CD14-positive monocyte (primary cell): ENCODE measurements at regions not wholly inside any gene's neighbourhood (a gene's known extent, or its start where the extent isn't known, plus 50 kb on each side); places are given as distances from the start of the nearest gene placed in this dataset.

Source experiments
- DNase-seq, 3 donors: peaks; one replicate each; pipeline ENCODE4 v3.0.0-alpha.2; 2011 to 2022
- H2AFZ ChIP-seq: 2 replicates; pipeline ENCODE4 v1.6.0; 2012; ENCODE audit warnings: mild to moderate bottlenecking, low read depth, low read length, inconsistent platforms; ENCODE audit not compliant: insufficient read depth, poor library complexity, severe bottlenecking
- H3K27ac ChIP-seq, 2 donors: 1 replicate in 1 of 2; 2 replicates in 1 of 2; pipeline ENCODE4 v1.5.1; 2012 to 2013; ENCODE audit warnings: low read length in 2 of 2, control low read depth in 1 of 2, inconsistent platforms in 1 of 2, low read depth in 1 of 2, mild to moderate bottlenecking in 1 of 2
- H3K27me3 ChIP-seq, 2 donors: one replicate each; pipeline versions ENCODE4 v1.6.0 to v1.6.1; 2011 to 2013; ENCODE audit warnings: low read length in 2 of 2; ENCODE audit not compliant: control insufficient read depth in 2 of 2, insufficient read depth in 2 of 2
- H3K36me3 ChIP-seq, 2 donors: replicated peaks in 1 of 2; 1 replicate in 1 of 2; 2 replicates in 1 of 2; pipeline versions ENCODE4 v1.5.1 to v1.6.1; 2012 to 2013; ENCODE audit warnings: low read length in 2 of 2, control low read depth in 1 of 2, inconsistent platforms in 1 of 2, mild to moderate bottlenecking in 1 of 2; ENCODE audit not compliant: insufficient read depth in 2 of 2, control insufficient read depth in 1 of 2
- H3K4me1 ChIP-seq, 2 donors: 1 replicate in 1 of 2; 2 replicates in 1 of 2; pipeline versions ENCODE4 v1.5.1 to v1.6.1; 2012 to 2013; ENCODE audit warnings: low read length in 2 of 2, control low read depth in 1 of 2, inconsistent platforms in 1 of 2, mild to moderate bottlenecking in 1 of 2, moderate library complexity in 1 of 2; ENCODE audit not compliant: insufficient read depth in 2 of 2, control insufficient read depth in 1 of 2
- H3K4me2 ChIP-seq: replicated peaks from 2 replicates; pipeline ENCODE3; 2012; ENCODE audit warnings: low read length, moderate library complexity, mild to moderate bottlenecking; ENCODE audit not compliant: poor library complexity, severe bottlenecking; ENCODE audit errors: extremely low read depth
- H3K4me3 ChIP-seq, 3 experiments: fragments of 200-600 bp in 1 of 3; sonication (generic) in 1 of 3; replicated peaks in 1 of 3; 1 replicate in 2 of 3; 2 replicates in 1 of 3; pipeline ENCODE4 v1.5.1; 2011 to 2013; ENCODE audit warnings: low read length in 3 of 3, mild to moderate bottlenecking in 3 of 3, control low read depth in 2 of 3, low read depth in 2 of 3, inconsistent platforms in 1 of 3, moderate library complexity in 1 of 3
- H3K79me2 ChIP-seq: 2 replicates; pipeline ENCODE4 v1.6.0; 2012; ENCODE audit warnings: mild to moderate bottlenecking, control low read depth, inconsistent platforms, low read length, moderate library complexity; ENCODE audit not compliant: insufficient read depth
- H3K9ac ChIP-seq: 2 replicates; pipeline ENCODE4 v1.6.0; 2017; ENCODE audit warnings: low read length, mild to moderate bottlenecking; ENCODE audit not compliant: insufficient read depth, poor library complexity, severe bottlenecking
- H3K9me3 ChIP-seq, 2 donors: replicated peaks in 1 of 2; 1 replicate in 1 of 2; 2 replicates in 1 of 2; pipeline versions ENCODE4 v1.5.1 to v1.6.1; 2012 to 2013; ENCODE audit warnings: low read length in 2 of 2, control low read depth in 1 of 2; ENCODE audit not compliant: control insufficient read depth in 1 of 2, insufficient read depth in 1 of 2
- H4K20me1 ChIP-seq: 2 replicates; pipeline ENCODE4 v1.6.0; 2012; ENCODE audit warnings: mild to moderate bottlenecking, low read length, control low read depth, moderate library complexity; ENCODE audit not compliant: insufficient read depth
- H3K27ac Mint-ChIP-seq, 7 donors: one replicate each; pipeline ENCODE4 v1.8.0; 2020; ENCODE audit warnings: mild to moderate bottlenecking in 7 of 7, mixed read lengths in 7 of 7, moderate library complexity in 6 of 7, inconsistent platforms in 2 of 7
- H3K27me3 Mint-ChIP-seq, 3 donors: one replicate each; pipeline ENCODE4 v1.8.0; 2021 to 2022; ENCODE audit warnings: low read depth in 3 of 3, mild to moderate bottlenecking in 3 of 3, mixed read lengths in 3 of 3, moderate library complexity in 3 of 3, inconsistent platforms in 1 of 3
- H3K36me3 Mint-ChIP-seq, 2 donors: one replicate each; pipeline ENCODE4 v1.8.0; 2020; ENCODE audit warnings: mixed read lengths in 2 of 2, inconsistent platforms in 1 of 2, mild to moderate bottlenecking in 1 of 2
- H3K4me1 Mint-ChIP-seq: one replicate; pipeline ENCODE4 v1.8.0; 2020; ENCODE audit warnings: mild to moderate bottlenecking, mixed read lengths
- H3K4me3 Mint-ChIP-seq, 2 donors: one replicate each; pipeline ENCODE4 v1.8.0; 2020; ENCODE audit warnings: mild to moderate bottlenecking in 2 of 2, mixed read lengths in 2 of 2, moderate library complexity in 1 of 2
- H3K9me3 Mint-ChIP-seq, 7 donors: one replicate each; pipeline ENCODE4 v1.8.0; 2020 to 2022; ENCODE audit warnings: mixed read lengths in 7 of 7, mild to moderate bottlenecking in 6 of 7, moderate library complexity in 6 of 7, inconsistent platforms in 2 of 7
- WGBS: methylation state at CpG from one replicate; pipeline ENCODE4 v1.1.5; 2013; ENCODE audit warnings: missing lambda C conversion rate; ENCODE audit not compliant: insufficient coverage; 5-methylcytosine and 5-hydroxymethylcytosine counted together
- intact Hi-C, 2 donors: fragments of 100-400 bp; cut with micrococcal nuclease; formaldehyde crosslinking; loops; one replicate each; pipeline versions ENCODE4 v1.15.0 to v1.15.1; 2023
- TF ChIP-seq, protein P1 (sequence below): fragments of 200-600 bp; IDR thresholded peaks from one replicate; pipeline ENCODE4 v1.8.0; 2022; ENCODE audit warnings: antibody characterized with exemption, mild to moderate bottlenecking

GRCh38 chr1:189152685-189153084, 1325.0 kb downstream of the BRINP3 start:
- Mint-ChIP-seq H3K36me3 (no peaks in the 10 kb centered on the region), H3K27ac (no peak overlapping the region), H3K9me3 (peaks cover 0 to 6% (median 4%) of the 10 kb centered on the region in 7 donors), H3K4me1 (no peaks in the 10 kb centered on the region), H3K4me3 (no peak overlapping the region), H3K27me3 (no peaks in the 10 kb centered on the region)
- no peak for DNase-seq
- no peak overlapping the region for H3K27ac ChIP-seq
- TF ChIP-seq, protein P1, sequence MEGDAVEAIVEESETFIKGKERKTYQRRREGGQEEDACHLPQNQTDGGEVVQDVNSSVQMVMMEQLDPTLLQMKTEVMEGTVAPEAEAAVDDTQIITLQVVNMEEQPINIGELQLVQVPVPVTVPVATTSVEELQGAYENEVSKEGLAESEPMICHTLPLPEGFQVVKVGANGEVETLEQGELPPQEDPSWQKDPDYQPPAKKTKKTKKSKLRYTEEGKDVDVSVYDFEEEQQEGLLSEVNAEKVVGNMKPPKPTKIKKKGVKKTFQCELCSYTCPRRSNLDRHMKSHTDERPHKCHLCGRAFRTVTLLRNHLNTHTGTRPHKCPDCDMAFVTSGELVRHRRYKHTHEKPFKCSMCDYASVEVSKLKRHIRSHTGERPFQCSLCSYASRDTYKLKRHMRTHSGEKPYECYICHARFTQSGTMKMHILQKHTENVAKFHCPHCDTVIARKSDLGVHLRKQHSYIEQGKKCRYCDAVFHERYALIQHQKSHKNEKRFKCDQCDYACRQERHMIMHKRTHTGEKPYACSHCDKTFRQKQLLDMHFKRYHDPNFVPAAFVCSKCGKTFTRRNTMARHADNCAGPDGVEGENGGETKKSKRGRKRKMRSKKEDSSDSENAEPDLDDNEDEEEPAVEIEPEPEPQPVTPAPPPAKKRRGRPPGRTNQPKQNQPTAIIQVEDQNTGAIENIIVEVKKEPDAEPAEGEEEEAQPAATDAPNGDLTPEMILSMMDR = no peak
- H3K27me3 ChIP-seq = no peaks in the 10 kb centered on the region
- no peaks in the 10 kb centered on the region for H3K4me1 ChIP-seq
- no peaks in the 10 kb centered on the region for H3K79me2 ChIP-seq
- H2AFZ ChIP-seq = no peak overlapping the region
- peaks cover 0 to 12% of the 10 kb centered on the region in 2 donors for H3K9me3 ChIP-seq
- H4K20me1 ChIP-seq = no peaks in the 10 kb centered on the region
- no peaks in the 10 kb centered on the region for H3K36me3 ChIP-seq
- no peak overlapping the region for H3K4me2 ChIP-seq
- no peak overlapping the region for H3K9ac ChIP-seq
- no peak overlapping the region for H3K4me3 ChIP-seq
- no CpG with 5 or more reads among the region's 1 CpG for WGBS
- intact Hi-C loops = no loop called here

DNA sequence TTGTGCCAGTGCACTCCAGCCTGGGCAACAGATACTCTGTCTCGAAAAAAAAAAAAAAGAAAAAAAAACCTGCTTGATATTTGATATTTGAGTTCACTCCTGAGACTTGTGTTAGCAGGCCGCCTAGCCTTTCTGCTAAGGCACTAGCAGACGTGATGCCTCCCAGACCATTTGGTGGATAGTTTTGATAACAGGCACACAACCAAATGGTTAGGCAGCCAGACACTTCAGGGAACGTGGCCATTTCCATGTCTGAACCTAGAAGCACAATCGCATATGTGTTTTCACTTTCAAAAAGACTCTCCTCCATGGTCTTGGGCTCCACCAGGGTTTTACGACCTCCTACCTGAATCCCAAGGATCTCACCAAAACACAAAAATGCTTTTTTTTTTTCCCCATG, 1319.5 kb downstream of the BRINP3 start:
- no peaks in the 10 kb centered on the region for H3K4me1 Mint-ChIP-seq
- TF ChIP-seq, protein P1 = no peak
- DNase-seq = no peak
- WGBS = 82% methylated on average over 3 of the region's 6 CpGs
- Histone ChIP-seq H3K36me3 (no peaks in the 10 kb centered on the region), H3K4me3 (no peak overlapping the region), H3K27ac (no peak overlapping the region), H3K27me3 (no peaks in the 10 kb centered on the region), H3K4me1 (no peaks in the 10 kb centered on the region), H2AFZ (no peak overlapping the region), H3K4me2 (no peak overlapping the region), H4K20me1 (no peaks in the 10 kb centered on the region), H3K9ac (no peak overlapping the region), H3K9me3 (peaks cover 0 to 3% of the 10 kb centered on the region in 2 donors), H3K79me2 (no peaks in the 10 kb centered on the region)
- no peaks in the 10 kb centered on the region for H3K36me3 Mint-ChIP-seq
- no peaks in the 10 kb centered on the region for H3K27me3 Mint-ChIP-seq
- no peak overlapping the region for H3K27ac Mint-ChIP-seq
- no peak overlapping the region for H3K4me3 Mint-ChIP-seq
- H3K9me3 Mint-ChIP-seq = peaks cover 0 to 9% (median 2%) of the 10 kb centered on the region in 7 donors
- intact Hi-C loops = no loop called here
